SK-N-SH (cell line): ENCODE measurements at regions not wholly inside any gene's neighbourhood (a gene's known extent, or its start where the extent isn't known, plus 50 kb on each side); places are given as distances from the start of the nearest gene placed in this dataset.

ENCODE experiments used
- CHD2 ChIP-seq: fragments of 150-350 bp; IDR thresholded peaks from 2 replicates; pipeline ENCODE4 v1.6.1; 2018; ENCODE audit warnings: low read length; ENCODE audit not compliant: partially characterized antibody
- CTCF ChIP-seq: fragments of 200-600 bp; sonication (generic); IDR thresholded peaks from 2 replicates; pipeline ENCODE4 v1.6.1; 2017; ENCODE audit warnings: antibody characterized with exemption, mild to moderate bottlenecking, moderate library complexity
- POLR2AphosphoS5 ChIP-seq: IDR thresholded peaks from 2 replicates; pipeline ENCODE4 v1.6.1; 2012; ENCODE audit warnings: low read depth, low read length
- RFX5 ChIP-seq: IDR thresholded peaks from 2 replicates; pipeline ENCODE4 v1.6.1; 2012; ENCODE audit warnings: mild to moderate bottlenecking, improper control_type of control experiment, low read length
- YY1 ChIP-seq: IDR thresholded peaks from 2 replicates; pipeline ENCODE4 v1.4.0; 2012; ENCODE audit warnings: low read depth, mild to moderate bottlenecking

GRCh38 chr13:80721689-80722088, 380.8 kb upstream of the SPRY2 start:
- no peak for TF ChIP-seq CHD2
- no peak for TF ChIP-seq YY1
- no peak for TF ChIP-seq POLR2AphosphoS5
- no peak for TF ChIP-seq CTCF
- TF ChIP-seq RFX5, result no peak
